Loucy (cell line): ENCODE measurements at regions not wholly inside any gene's neighbourhood (a gene's known extent, or its start where the extent isn't known, plus 50 kb on each side); places are given as distances from the start of the nearest gene placed in this dataset.

Experiments
- EZH2phosphoT487 ChIP-seq: fragments of 200-600 bp; IDR thresholded peaks from 2 replicates; pipeline ENCODE4 v1.6.1; 2018; ENCODE audit warnings: antibody characterized with exemption, mild to moderate bottlenecking, moderate library complexity, borderline replicate concordance
- TF ChIP-seq, protein P1 (sequence below): fragments of 200-600 bp; sonication (generic); conservative IDR thresholded peaks from 2 replicates; pipeline ENCODE4 v1.5.1; 2014; ENCODE audit warnings: mild to moderate bottlenecking, antibody characterized with exemption, low read length

DNA sequence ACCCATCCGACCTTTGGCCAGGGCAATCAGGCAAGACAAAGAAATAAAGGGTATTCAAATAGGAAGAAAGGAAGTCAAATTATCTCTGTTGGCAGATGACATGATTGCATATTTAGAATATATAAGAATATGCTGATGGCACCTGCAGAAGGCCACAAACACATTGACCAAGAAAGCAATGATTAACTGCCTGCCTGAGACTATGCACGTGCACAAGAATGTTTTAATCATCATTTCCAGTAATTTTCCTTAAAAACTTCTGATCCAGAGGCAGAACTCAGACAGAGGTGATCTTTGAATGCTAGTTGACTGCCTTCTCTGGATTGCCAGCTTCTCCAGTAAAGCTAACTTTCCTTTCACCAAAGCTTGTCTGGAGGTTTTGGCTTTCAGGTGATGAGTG is 260.2 kb downstream of the DTWD2 start:
- TF ChIP-seq, protein P1, sequence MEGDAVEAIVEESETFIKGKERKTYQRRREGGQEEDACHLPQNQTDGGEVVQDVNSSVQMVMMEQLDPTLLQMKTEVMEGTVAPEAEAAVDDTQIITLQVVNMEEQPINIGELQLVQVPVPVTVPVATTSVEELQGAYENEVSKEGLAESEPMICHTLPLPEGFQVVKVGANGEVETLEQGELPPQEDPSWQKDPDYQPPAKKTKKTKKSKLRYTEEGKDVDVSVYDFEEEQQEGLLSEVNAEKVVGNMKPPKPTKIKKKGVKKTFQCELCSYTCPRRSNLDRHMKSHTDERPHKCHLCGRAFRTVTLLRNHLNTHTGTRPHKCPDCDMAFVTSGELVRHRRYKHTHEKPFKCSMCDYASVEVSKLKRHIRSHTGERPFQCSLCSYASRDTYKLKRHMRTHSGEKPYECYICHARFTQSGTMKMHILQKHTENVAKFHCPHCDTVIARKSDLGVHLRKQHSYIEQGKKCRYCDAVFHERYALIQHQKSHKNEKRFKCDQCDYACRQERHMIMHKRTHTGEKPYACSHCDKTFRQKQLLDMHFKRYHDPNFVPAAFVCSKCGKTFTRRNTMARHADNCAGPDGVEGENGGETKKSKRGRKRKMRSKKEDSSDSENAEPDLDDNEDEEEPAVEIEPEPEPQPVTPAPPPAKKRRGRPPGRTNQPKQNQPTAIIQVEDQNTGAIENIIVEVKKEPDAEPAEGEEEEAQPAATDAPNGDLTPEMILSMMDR: no peak
- TF ChIP-seq EZH2phosphoT487: no peak
